Fibroblast of lung (primary cell): ENCODE measurements at regions not wholly inside any gene's neighbourhood (a gene's known extent, or its start where the extent isn't known, plus 50 kb on each side); places are given as distances from the start of the nearest gene placed in this dataset.

ENCODE experiments used
- EZH2 ChIP-seq: IDR thresholded peaks from 2 replicates; pipeline ENCODE4 v1.5.1; 2012; ENCODE audit warnings: low read length, control low read depth, mild to moderate bottlenecking; ENCODE audit errors: missing control alignments
- TF ChIP-seq, protein P1 (sequence below), 2 donors: IDR thresholded peaks in 1 of 2; conservative IDR thresholded peaks in 1 of 2; 1 replicate in 1 of 2; 2 replicates in 1 of 2; pipeline ENCODE4 v1.5.1; 2011 to 2012; ENCODE audit warnings: low read length in 2 of 2, control low read depth in 1 of 2, inconsistent platforms in 1 of 2, low read depth in 1 of 2, mild to moderate bottlenecking in 1 of 2

DNA sequence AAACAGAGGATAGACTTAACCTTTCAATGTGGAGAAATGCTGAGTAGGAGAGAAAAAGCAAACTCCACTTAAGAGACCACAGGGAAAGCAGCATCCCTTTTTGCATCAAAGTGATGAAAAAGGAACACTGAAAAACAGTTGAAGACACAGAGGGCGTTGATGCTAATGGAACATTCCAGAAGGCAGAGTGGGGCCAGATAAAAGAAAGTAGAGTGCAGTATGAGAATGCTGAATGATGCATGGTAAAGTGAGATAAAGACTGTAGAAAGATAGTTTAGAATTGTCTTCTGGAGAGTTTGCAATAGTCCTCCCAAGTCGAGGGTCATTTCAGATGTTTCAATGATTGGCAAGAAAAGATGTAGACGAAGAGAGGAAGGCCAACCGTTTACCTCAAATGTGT lies 574.3 kb downstream of the PRR16 start:
- no peak for TF ChIP-seq EZH2
- TF ChIP-seq, protein P1, sequence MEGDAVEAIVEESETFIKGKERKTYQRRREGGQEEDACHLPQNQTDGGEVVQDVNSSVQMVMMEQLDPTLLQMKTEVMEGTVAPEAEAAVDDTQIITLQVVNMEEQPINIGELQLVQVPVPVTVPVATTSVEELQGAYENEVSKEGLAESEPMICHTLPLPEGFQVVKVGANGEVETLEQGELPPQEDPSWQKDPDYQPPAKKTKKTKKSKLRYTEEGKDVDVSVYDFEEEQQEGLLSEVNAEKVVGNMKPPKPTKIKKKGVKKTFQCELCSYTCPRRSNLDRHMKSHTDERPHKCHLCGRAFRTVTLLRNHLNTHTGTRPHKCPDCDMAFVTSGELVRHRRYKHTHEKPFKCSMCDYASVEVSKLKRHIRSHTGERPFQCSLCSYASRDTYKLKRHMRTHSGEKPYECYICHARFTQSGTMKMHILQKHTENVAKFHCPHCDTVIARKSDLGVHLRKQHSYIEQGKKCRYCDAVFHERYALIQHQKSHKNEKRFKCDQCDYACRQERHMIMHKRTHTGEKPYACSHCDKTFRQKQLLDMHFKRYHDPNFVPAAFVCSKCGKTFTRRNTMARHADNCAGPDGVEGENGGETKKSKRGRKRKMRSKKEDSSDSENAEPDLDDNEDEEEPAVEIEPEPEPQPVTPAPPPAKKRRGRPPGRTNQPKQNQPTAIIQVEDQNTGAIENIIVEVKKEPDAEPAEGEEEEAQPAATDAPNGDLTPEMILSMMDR (conservative IDR thresholded peaks at IDR 0.05 in 1 of 2, IDR thresholded peaks at IDR 0.05 in 1 of 2; ENCODE audit: low read depth in 1 of 2, low read length in 2 of 2), result no peak
